AG04449 (cell line): ENCODE measurements at regions not wholly inside any gene's neighbourhood (a gene's known extent, or its start where the extent isn't known, plus 50 kb on each side); places are given as distances from the start of the nearest gene placed in this dataset.

Experiments used
- CTCF ChIA-PET: fragments of 350-600 bp; formaldehyde crosslinking; extraction: SDS; loops from one replicate; lab custom pipeline; 2021; ENCODE audit warnings: antibody characterized with exemption; lab: Yijun Ruan, JAX
- POLR2A ChIA-PET: fragments of 400-600, 350-600 bp; formaldehyde crosslinking; extraction: SDS; loops from one replicate; lab custom pipeline; 2020; ENCODE audit warnings: antibody characterized with exemption, inconsistent platforms; lab: Yijun Ruan, JAX
- DNase-seq: peaks from one replicate; pipeline ENCODE4 v3.0.0-alpha.2; 2010; ENCODE audit warnings: low read depth, low spot score
- H3K4me3 ChIP-seq: 2 replicates; pipeline ENCODE4 v1.5.1; 2011; ENCODE audit warnings: low read depth, mild to moderate bottlenecking, control low read depth, low read length
- TF ChIP-seq, protein P1 (sequence below): IDR thresholded peaks from one replicate; pipeline ENCODE4 v1.5.1; 2011; ENCODE audit warnings: mild to moderate bottlenecking, moderate library complexity, low read length, control low read depth, inconsistent platforms; ENCODE audit not compliant: insufficient read depth; ENCODE audit errors: missing control alignments

DNA sequence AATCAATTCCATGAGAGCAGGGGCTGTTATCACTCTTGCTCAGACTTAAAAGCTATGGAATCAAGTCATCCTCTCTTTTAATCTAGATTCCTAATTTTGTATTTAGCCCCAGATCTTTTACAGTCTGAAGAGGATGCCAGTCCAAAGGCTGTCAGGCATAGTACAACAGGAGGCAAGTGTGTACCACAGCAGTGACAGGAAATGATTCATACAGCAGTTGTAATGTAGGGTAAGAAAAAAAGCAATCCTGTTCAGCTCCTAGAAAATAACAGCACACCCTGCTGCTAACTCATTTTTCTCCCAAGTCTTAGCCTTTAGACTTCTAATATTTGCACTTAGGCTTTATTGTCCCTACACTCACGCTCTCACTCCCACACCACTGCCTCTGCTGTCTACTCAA lies 127.8 kb upstream of the SYT4 start:
- no peak for DNase-seq
- TF ChIP-seq, protein P1, sequence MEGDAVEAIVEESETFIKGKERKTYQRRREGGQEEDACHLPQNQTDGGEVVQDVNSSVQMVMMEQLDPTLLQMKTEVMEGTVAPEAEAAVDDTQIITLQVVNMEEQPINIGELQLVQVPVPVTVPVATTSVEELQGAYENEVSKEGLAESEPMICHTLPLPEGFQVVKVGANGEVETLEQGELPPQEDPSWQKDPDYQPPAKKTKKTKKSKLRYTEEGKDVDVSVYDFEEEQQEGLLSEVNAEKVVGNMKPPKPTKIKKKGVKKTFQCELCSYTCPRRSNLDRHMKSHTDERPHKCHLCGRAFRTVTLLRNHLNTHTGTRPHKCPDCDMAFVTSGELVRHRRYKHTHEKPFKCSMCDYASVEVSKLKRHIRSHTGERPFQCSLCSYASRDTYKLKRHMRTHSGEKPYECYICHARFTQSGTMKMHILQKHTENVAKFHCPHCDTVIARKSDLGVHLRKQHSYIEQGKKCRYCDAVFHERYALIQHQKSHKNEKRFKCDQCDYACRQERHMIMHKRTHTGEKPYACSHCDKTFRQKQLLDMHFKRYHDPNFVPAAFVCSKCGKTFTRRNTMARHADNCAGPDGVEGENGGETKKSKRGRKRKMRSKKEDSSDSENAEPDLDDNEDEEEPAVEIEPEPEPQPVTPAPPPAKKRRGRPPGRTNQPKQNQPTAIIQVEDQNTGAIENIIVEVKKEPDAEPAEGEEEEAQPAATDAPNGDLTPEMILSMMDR, result no peak
- no peak overlapping the region for H3K4me3 ChIP-seq
- ChIA-PET CTCF (no interaction called here), POLR2A (no interaction called here)

DNA sequence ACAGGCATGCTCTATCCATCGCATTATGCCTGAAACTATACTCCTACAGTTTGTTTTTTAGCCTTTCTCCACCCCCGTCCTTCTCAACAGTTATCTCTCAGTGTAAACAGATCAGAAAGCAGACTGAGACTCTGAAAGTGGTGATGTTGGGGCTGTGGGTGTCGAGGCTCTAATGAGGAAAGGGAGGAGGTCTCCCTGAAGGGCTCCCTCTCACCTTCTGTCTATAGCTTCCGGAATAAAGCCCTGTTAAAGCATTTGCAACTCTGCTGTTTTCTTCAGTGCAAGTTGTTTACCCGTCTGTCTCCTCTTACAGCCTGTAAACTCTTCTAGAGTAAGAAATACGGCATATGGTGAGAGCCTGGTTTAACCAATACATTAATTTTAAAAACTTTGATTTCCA lies 136.7 kb upstream of the SYT4 start:
- TF ChIP-seq, protein P1, result no peak
- no peak overlapping the region for H3K4me3 ChIP-seq
- POLR2A ChIA-PET, result no interaction called here
- CTCF ChIA-PET, result no interaction called here
- DNase-seq, result no peak

DNA sequence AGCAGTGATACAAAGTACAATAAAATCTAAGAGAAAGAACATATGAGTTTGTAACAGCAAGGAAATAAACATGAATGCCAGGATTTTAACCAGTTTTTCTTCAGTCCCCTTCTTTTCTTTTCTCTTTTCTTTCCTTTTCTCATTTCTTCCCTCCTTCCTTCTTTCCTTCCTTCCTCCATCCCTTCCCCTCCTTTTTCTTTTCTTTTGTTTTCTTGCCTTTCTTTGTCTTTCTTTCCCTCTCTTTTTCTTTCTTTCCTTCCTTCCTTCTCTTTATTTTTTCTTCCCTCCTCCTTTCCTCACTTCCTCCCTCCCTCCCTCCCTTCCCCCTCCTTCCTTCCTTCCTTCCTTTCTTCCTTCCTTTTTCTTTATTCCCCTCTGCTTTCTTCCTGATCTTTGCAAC lies 142.8 kb upstream of the SYT4 start:
- H3K4me3 ChIP-seq, result no peak overlapping the region
- no peak for DNase-seq
- CTCF ChIA-PET, result no interaction called here
- TF ChIP-seq, protein P1, result no peak
- POLR2A ChIA-PET, result no interaction called here

DNA sequence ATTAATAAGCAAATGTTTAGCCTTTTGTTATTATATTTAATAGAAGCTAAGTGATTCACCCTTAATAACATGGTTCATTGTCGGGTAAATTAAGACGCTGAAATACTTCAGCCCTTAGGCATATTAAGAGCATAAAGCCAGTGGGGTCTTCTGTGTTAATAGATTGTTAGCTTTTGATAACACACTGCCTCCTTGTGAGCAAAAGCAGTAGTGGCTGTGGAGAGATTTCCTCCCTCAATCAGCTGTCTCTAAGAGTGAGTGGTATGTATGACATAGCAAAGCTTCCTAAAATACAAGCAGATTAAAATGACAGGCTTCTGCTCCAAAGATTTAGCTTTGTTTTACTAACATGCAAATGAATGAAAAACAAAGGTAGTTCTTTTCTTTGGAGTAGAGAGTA lies 143.7 kb upstream of the SYT4 start:
- ChIA-PET CTCF (no interaction called here), POLR2A (no interaction called here)
- H3K4me3 ChIP-seq, result no peak overlapping the region
- TF ChIP-seq, protein P1, result no peak
- no peak for DNase-seq

DNA sequence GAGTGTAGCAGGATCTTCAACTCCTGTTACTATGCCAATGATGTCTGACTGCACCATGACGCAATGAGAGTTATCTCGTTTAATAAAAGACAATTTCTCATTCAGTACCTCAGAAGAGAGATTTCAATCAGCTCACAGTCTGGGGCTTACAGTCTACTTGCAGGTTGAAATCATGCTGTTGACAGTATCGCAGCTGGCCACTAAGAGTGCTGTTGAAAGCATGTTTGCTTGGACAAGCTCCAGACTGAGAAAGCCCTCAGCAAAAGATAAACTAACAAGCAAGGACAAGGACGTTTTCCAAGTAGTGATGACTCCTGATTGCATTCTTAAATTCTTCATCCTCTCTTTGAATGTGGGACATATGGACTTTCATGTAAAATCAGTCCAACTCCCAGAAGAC lies 145.2 kb upstream of the SYT4 start:
- CTCF ChIA-PET, result no interaction called here

DNA sequence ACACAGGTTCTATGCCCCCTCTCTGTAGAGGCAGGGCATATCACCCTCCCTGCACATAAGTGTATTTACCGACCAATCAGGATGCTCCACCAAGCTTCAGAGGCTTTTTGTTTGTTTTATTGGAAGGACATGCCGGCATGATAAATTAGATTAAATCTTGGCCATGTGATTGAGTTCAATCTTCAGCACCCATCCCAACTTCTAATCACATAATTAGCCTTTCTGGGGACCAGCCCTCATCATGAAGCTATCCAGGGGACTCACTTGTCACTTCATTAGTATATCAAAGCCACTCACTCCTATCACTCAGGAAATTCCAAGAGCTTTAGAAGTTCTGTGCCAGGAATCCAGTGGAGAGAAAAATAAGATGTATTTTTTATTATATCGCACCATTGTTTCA lies 158.6 kb upstream of the SYT4 start:
- TF ChIP-seq, protein P1, result no peak
- no peak for DNase-seq
- ChIA-PET POLR2A (no interaction called here), CTCF (no interaction called here)
- no peak overlapping the region for H3K4me3 ChIP-seq

More for the DNA sequence above, 145.2 kb upstream of the SYT4 start:
- POLR2A ChIA-PET, result no interaction called here
- DNase-seq, result no peak
- TF ChIP-seq, protein P1, result no peak
- no peak overlapping the region for H3K4me3 ChIP-seq
